Brain microvascular endothelial cell (primary cell): ENCODE measurements at regions not wholly inside any gene's neighbourhood (a gene's known extent, or its start where the extent isn't known, plus 50 kb on each side); places are given as distances from the start of the nearest gene placed in this dataset.

Source experiments
- DNase-seq: peaks from one replicate; pipeline ENCODE4 v3.0.0-alpha.2; 2020
- H3K27ac ChIP-seq: fragments of 250-450 bp; sonication (Bioruptor Pico); 2 replicates; pipeline ENCODE4 v1.5.1; 2020; ENCODE audit warnings: mild to moderate bottlenecking, moderate library complexity
- H3K27me3 ChIP-seq: fragments of 250-450 bp; sonication (Bioruptor Pico); replicated peaks from 2 replicates; pipeline ENCODE4 v1.5.1; 2020; ENCODE audit warnings: mild to moderate bottlenecking
- H3K36me3 ChIP-seq: fragments of 250-450 bp; sonication (Bioruptor Pico); replicated peaks from 2 replicates; pipeline ENCODE4 v1.5.1; 2020; ENCODE audit warnings: mild to moderate bottlenecking
- H3K4me3 ChIP-seq: 2 replicates; pipeline ENCODE4 v1.5.1; 2011; ENCODE audit warnings: low read depth, mild to moderate bottlenecking, control low read depth, low read length, moderate library complexity
- in situ Hi-C: cut with HindIII; loops from 2 replicates; pipeline ENCODE4 v1.10.0; 2017; ENCODE audit warnings: low sequenced_read_pairs, low pct_ligation_motif_present
- TF ChIP-seq, protein P1 (sequence below): IDR thresholded peaks from 2 replicates; pipeline ENCODE4 v1.5.1; 2011; ENCODE audit warnings: low read depth, mild to moderate bottlenecking, moderate library complexity, low read length, control low read depth, inconsistent platforms; ENCODE audit errors: missing control alignments

DNA sequence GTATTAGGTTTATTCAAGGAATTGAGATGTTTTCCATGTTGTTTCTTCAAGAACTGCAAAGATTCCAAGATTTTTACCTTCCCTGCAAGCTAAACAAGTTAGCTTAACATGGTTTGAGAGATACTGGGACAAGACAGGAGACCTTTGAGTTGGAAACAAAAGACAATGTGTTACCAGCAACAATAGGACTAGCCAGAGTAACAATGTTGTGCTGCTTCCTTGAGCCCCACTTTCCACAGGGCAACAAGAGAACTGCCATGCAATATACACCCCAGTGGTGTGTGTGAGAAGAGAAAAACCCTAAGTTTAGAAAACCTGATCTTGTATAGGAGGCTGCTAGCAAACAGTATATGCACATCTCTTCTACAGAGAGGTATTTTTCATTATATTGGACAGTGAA is 264.6 kb downstream of the PCDH20 start:
- Histone ChIP-seq H3K36me3 (no peaks in the 10 kb centered on the region), H3K27ac (no peak overlapping the region), H3K4me3 (no peak overlapping the region), H3K27me3 (no peaks in the 10 kb centered on the region)
- no peak for DNase-seq
- TF ChIP-seq, protein P1, sequence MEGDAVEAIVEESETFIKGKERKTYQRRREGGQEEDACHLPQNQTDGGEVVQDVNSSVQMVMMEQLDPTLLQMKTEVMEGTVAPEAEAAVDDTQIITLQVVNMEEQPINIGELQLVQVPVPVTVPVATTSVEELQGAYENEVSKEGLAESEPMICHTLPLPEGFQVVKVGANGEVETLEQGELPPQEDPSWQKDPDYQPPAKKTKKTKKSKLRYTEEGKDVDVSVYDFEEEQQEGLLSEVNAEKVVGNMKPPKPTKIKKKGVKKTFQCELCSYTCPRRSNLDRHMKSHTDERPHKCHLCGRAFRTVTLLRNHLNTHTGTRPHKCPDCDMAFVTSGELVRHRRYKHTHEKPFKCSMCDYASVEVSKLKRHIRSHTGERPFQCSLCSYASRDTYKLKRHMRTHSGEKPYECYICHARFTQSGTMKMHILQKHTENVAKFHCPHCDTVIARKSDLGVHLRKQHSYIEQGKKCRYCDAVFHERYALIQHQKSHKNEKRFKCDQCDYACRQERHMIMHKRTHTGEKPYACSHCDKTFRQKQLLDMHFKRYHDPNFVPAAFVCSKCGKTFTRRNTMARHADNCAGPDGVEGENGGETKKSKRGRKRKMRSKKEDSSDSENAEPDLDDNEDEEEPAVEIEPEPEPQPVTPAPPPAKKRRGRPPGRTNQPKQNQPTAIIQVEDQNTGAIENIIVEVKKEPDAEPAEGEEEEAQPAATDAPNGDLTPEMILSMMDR = no peak
- in situ Hi-C loops = no loop called here

DNA sequence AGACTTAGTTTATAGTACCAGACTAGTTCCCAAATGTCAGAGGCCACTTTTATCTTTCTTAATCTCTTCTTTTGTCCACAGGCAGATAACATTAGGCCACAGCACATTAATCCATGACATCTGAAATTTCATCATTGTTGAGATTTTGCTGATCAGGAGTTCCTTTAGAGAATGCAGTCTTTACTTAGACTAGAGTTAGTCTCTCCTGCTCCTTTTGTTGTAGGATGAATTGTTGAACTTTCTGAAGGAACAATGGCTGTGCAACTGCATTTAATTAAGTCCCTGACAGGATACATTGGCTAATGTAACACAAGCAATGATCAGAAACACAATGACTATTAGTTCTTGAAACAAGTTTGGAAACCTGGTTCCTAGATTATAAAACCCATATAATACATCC is 266.3 kb downstream of the PCDH20 start:
- TF ChIP-seq, protein P1 = no peak
- DNase-seq = no peak
- Histone ChIP-seq H3K4me3 (no peak overlapping the region), H3K27ac (no peak overlapping the region), H3K36me3 (no peaks in the 10 kb centered on the region), H3K27me3 (no peaks in the 10 kb centered on the region)
- in situ Hi-C loops = no loop called here

DNA sequence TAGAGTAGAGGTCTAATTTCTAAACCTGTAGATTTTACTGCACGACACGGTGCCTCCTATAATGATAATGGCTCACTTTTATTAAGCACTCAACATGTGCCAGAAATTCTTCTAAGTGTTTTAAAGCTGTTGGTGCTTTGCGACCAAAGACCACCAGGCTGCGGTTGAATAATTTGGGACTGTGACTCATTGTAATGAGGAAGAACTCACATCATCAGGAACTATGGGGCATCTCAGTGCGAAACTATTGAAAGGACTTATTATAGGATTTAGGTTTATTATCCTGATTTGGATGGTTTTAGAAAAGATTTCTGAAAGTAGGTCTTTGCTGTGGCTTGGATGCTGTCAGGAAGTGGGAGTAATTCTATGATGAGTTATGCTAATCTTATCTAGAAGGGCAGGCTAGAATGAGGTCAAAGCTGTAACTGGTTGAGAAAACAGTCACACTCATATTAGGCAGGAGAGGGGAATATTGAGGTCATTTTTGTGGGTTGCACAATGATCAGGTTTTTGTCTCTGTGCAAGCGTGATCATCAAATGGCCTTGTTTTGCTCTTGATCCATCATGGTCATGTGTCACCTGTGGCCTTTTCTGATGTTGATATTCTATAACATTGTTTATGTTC is 266.8 kb downstream of the PCDH20 start:
- H3K27me3 ChIP-seq = no peaks in the 10 kb centered on the region
- H3K36me3 ChIP-seq = no peaks in the 10 kb centered on the region
- TF ChIP-seq, protein P1 = no peak
- H3K27ac ChIP-seq = no peak overlapping the region
- no peak for DNase-seq
- in situ Hi-C loops = no loop called here
- no peak overlapping the region for H3K4me3 ChIP-seq

DNA sequence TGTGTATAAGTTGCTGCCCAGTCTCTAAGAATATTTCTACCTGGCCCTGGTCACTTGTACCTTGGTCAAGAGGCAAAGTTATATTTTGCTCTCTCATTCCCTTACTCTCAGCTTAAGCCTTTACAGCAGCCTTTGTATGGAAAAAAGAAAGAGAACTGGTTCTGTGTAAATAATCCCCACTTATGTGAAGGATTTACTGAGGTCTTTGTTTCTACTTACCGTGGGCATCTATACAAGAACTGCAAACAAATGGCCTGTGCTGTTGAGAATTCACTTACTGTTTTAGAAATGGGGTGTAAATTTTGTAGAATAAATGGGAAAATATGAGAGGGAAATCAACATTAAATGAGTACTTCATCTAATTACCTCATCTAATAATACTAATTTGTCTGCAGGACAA is 267.4 kb downstream of the PCDH20 start:
- in situ Hi-C loops = no loop called here
- DNase-seq = no peak
- no peaks in the 10 kb centered on the region for H3K27me3 ChIP-seq
- H3K36me3 ChIP-seq = no peaks in the 10 kb centered on the region
- no peak overlapping the region for H3K4me3 ChIP-seq
- TF ChIP-seq, protein P1 = no peak
- H3K27ac ChIP-seq = no peak overlapping the region

DNA sequence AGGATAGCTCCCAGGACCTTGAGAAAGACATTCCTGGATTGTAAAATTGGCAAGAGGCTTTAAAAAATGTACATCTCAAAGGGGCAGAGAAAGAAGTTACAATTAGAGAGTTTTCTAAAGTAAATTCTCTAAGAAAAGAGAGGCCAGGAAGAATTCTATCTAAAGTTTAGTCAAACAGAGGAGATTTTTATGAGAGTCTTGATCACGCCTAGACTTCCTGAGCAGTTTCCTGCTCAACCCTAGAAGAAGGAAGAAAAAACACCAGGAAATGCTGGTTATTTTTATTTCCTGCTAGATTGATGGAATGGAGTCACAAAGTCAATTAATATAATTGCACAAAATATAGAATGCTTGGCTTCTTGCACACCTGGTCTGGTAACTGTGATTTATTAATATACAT is 269.1 kb downstream of the PCDH20 start:
- in situ Hi-C loops = no loop called here
- TF ChIP-seq, protein P1 = no peak
- no peak overlapping the region for H3K4me3 ChIP-seq

DNA sequence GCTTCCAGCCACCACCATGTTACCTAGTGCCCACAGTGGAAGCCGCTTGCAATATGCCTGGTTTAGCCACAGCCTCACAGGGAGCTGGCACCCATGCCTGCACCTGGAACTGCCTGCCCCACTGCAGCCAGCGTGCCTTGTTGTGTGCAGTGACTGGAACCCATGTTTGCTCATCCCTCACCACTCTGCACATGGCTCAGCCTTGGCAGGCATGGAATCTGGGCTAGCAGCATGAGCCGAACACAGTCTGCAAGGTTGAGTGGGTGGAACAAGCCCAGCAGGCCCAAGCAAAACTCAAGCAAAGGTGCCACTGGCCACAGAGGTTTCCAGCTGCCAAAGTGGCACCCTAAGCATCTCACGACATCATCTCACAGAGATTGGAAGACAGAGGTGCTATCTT is 269.5 kb downstream of the PCDH20 start:
- Histone ChIP-seq H3K27ac (no peak overlapping the region), H3K27me3 (no peaks in the 10 kb centered on the region), H3K36me3 (no peaks in the 10 kb centered on the region), H3K4me3 (no peak overlapping the region)
- DNase-seq = no peak
- in situ Hi-C loops = no loop called here
- TF ChIP-seq, protein P1 = no peak

More for the DNA sequence above, 269.1 kb downstream of the PCDH20 start:
- Histone ChIP-seq H3K27ac (no peak overlapping the region), H3K27me3 (no peaks in the 10 kb centered on the region), H3K36me3 (no peaks in the 10 kb centered on the region)
- DNase-seq = no peak
